SK-N-SH treated with all-trans-retinoic acid at 6 μM for 48 hours (cell line): ENCODE measurements at regions not wholly inside any gene's neighbourhood (a gene's known extent, or its start where the extent isn't known, plus 50 kb on each side); places are given as distances from the start of the nearest gene placed in this dataset.

Experiments
- ATAC-seq: fragments of 200-7000 bp; cut with Tn5 transposase; 3 replicates; pipeline ENCODE4 v1.9.1; 2020; ENCODE audit warnings: mild to moderate bottlenecking, moderate library complexity
- ARNTL ChIP-seq: fragments of 450-650 bp; formaldehyde crosslinking; IDR thresholded peaks from 2 replicates; pipeline ENCODE4 v1.5.0; 2020; ENCODE audit warnings: low read depth, mild to moderate bottlenecking, moderate library complexity, borderline replicate concordance
- BACH2 ChIP-seq: fragments of 250-450 bp; sonication (Bioruptor Pico); IDR thresholded peaks from 2 replicates; pipeline ENCODE4 v1.9.0; 2021; ENCODE audit warnings: mild to moderate bottlenecking, borderline replicate concordance
- CSDC2 ChIP-seq: fragments of 250-450 bp; sonication (Bioruptor Pico); IDR thresholded peaks from 2 replicates; pipeline ENCODE4 v1.5.0; 2020; ENCODE audit warnings: mild to moderate bottlenecking, moderate library complexity
- ESRRG ChIP-seq: fragments of 250-450 bp; sonication (Bioruptor Pico); IDR thresholded peaks from 2 replicates; pipeline ENCODE4 v1.6.1; 2021; ENCODE audit warnings: mild to moderate bottlenecking
- GLIS3 ChIP-seq: fragments of 250-450 bp; sonication (Bioruptor Pico); IDR thresholded peaks from 2 replicates; pipeline ENCODE4 v1.5.0; 2020; ENCODE audit warnings: mild to moderate bottlenecking, moderate library complexity
- ISL1 ChIP-seq: fragments of 250-450 bp; sonication (Bioruptor Pico); IDR thresholded peaks from 2 replicates; pipeline ENCODE4 v2.1.2; 2022; ENCODE audit warnings: mild to moderate bottlenecking, moderate library complexity
- OSR1 ChIP-seq: fragments of 250-450 bp; sonication (Bioruptor Pico); IDR thresholded peaks from 2 replicates; pipeline ENCODE4 v1.8.0; 2022; ENCODE audit warnings: moderate library complexity, mild to moderate bottlenecking, inconsistent platforms
- PPARA ChIP-seq: fragments of 250-450 bp; sonication (Bioruptor Pico); IDR thresholded peaks from 2 replicates; pipeline ENCODE4 v1.5.0; 2020; ENCODE audit warnings: mild to moderate bottlenecking, borderline replicate concordance
- RARB ChIP-seq: fragments of 250-450 bp; sonication (Bioruptor Pico); IDR thresholded peaks from 2 replicates; pipeline ENCODE4 v1.8.0; 2021; ENCODE audit warnings: mild to moderate bottlenecking, moderate library complexity
- SNAI2 ChIP-seq: fragments of 250-450 bp; sonication (Bioruptor Pico); IDR thresholded peaks from 2 replicates; pipeline ENCODE4 v1.5.0; 2020; ENCODE audit warnings: mild to moderate bottlenecking, moderate library complexity
- TCF4 ChIP-seq: fragments of 250-450 bp; sonication (Bioruptor Pico); IDR thresholded peaks from 2 replicates; pipeline ENCODE4 v1.8.0; 2021; ENCODE audit warnings: mild to moderate bottlenecking, moderate library complexity, borderline replicate concordance
- ZFP30 ChIP-seq: fragments of 450-650 bp; formaldehyde crosslinking; IDR thresholded peaks from 2 replicates; pipeline ENCODE4 v1.5.0; 2022; ENCODE audit warnings: mild to moderate bottlenecking, moderate library complexity
- ZNF565 ChIP-seq: fragments of 450-650 bp; formaldehyde crosslinking; conservative IDR thresholded peaks from 2 replicates; pipeline ENCODE4 v1.5.0; 2020; ENCODE audit warnings: low read depth, mild to moderate bottlenecking, moderate library complexity
- ZNF70 ChIP-seq: fragments of 450-650 bp; formaldehyde crosslinking; IDR thresholded peaks from 2 replicates; pipeline ENCODE4 v1.5.0; 2020; ENCODE audit warnings: mild to moderate bottlenecking, moderate library complexity
- ZNF8 ChIP-seq: fragments of 450-650 bp; formaldehyde crosslinking; IDR thresholded peaks from 2 replicates; pipeline ENCODE4 v1.5.0; 2020; ENCODE audit warnings: mild to moderate bottlenecking, moderate library complexity
- TF ChIP-seq, protein P1 (sequence below): fragments of 250-450 bp; sonication (Bioruptor Pico); IDR thresholded peaks from 2 replicates; pipeline ENCODE4 v1.5.1; 2021; ENCODE audit warnings: mild to moderate bottlenecking, moderate library complexity
- TF ChIP-seq, protein P2 (sequence below): fragments of 250-450 bp; sonication (Bioruptor Pico); IDR thresholded peaks from 2 replicates; pipeline ENCODE4 v1.5.1; 2020; ENCODE audit warnings: low read depth, mild to moderate bottlenecking, moderate library complexity
- TF ChIP-seq, protein P3 (sequence below): fragments of 250-450 bp; sonication (Bioruptor Pico); IDR thresholded peaks from 2 replicates; pipeline ENCODE4 v1.8.0; 2021; ENCODE audit warnings: low read depth, mild to moderate bottlenecking, moderate library complexity, borderline replicate concordance
- TF ChIP-seq, protein P4 (sequence below): fragments of 250-450 bp; sonication (Bioruptor Pico); IDR thresholded peaks from 2 replicates; pipeline ENCODE4 v1.5.0; 2020; ENCODE audit warnings: mild to moderate bottlenecking, moderate library complexity

DNA sequence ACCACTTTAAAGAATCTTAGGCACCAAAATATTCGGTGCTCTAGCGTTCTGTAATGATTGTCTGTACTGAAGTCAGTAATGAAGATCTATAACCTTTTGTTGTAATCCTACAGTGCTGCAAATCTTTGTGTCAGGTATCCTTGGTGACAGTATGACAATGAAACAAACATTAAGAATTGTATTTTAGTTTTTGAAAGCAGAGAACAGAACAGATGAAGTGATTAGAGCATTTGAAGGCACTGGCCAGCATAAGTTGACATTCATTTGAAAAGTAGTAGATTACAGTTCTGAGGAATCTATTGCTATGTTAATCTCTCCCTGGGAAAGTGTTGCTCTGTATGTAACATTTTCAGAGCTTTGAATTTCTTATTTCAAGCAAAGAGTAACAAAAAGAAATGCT is 451.2 kb downstream of the NUP35 start:
- TF ChIP-seq ZNF8 (CRISPR knock-in tag) = no peak
- no peak for ATAC-seq

DNA sequence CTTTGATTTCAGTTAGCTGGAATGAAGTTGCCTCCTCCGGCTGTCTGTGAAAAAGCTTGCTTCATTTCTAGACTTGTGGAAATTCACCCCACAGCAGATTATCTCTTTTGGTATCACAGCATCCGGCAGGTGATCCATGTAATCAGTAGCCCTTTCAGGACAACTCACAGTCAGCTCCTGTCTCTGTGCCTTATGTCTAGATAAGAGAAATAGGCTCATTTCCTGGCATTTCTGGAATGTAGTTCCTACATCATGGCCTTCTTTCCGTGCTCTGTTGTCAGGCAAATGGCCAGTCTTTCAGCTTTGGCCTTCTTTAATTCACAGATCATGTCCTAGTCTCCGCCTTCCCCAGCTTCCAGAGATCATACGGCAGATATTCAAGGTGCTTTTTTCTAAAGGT is 455.4 kb downstream of the NUP35 start:
- ATAC-seq = no peak
- TF ChIP-seq, protein P1, sequence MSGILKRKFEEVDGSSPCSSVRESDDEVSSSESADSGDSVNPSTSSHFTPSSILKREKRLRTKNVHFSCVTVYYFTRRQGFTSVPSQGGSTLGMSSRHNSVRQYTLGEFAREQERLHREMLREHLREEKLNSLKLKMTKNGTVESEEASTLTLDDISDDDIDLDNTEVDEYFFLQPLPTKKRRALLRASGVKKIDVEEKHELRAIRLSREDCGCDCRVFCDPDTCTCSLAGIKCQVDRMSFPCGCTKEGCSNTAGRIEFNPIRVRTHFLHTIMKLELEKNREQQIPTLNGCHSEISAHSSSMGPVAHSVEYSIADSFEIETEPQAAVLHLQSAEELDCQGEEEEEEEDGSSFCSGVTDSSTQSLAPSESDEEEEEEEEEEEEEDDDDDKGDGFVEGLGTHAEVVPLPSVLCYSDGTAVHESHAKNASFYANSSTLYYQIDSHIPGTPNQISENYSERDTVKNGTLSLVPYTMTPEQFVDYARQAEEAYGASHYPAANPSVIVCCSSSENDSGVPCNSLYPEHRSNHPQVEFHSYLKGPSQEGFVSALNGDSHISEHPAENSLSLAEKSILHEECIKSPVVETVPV (CRISPR knock-in tag) = no peak
- TF ChIP-seq GLIS3 (CRISPR knock-in tag) (no peak), ISL1 (CRISPR knock-in tag) (no peak), ZNF565 (CRISPR knock-in tag) (no peak), OSR1 (no peak), SNAI2 (CRISPR knock-in tag) (no peak), ESRRG (CRISPR knock-in tag) (no peak), RARB (CRISPR knock-in tag) (no peak), TCF4 (no peak), ARNTL (CRISPR knock-in tag) (no peak), BACH2 (CRISPR knock-in tag) (no peak), PPARA (no peak), ZNF70 (CRISPR knock-in tag) (no peak), CSDC2 (CRISPR knock-in tag) (no peak)
- TF ChIP-seq, protein P2, sequence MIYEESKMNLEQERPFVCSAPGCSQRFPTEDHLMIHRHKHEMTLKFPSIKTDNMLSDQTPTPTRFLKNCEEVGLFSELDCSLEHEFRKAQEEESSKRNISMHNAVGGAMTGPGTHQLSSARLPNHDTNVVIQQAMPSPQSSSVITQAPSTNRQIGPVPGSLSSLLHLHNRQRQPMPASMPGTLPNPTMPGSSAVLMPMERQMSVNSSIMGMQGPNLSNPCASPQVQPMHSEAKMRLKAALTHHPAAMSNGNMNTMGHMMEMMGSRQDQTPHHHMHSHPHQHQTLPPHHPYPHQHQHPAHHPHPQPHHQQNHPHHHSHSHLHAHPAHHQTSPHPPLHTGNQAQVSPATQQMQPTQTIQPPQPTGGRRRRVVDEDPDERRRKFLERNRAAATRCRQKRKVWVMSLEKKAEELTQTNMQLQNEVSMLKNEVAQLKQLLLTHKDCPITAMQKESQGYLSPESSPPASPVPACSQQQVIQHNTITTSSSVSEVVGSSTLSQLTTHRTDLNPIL = no peak
- TF ChIP-seq, protein P3, sequence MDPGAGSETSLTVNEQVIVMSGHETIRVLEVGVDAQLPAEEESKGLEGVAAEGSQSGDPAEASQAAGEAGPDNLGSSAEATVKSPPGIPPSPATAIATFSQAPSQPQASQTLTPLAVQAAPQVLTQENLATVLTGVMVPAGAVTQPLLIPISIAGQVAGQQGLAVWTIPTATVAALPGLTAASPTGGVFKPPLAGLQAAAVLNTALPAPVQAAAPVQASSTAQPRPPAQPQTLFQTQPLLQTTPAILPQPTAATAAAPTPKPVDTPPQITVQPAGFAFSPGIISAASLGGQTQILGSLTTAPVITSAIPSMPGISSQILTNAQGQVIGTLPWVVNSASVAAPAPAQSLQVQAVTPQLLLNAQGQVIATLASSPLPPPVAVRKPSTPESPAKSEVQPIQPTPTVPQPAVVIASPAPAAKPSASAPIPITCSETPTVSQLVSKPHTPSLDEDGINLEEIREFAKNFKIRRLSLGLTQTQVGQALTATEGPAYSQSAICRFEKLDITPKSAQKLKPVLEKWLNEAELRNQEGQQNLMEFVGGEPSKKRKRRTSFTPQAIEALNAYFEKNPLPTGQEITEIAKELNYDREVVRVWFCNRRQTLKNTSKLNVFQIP (CRISPR knock-in tag) = no peak
- TF ChIP-seq, protein P4, sequence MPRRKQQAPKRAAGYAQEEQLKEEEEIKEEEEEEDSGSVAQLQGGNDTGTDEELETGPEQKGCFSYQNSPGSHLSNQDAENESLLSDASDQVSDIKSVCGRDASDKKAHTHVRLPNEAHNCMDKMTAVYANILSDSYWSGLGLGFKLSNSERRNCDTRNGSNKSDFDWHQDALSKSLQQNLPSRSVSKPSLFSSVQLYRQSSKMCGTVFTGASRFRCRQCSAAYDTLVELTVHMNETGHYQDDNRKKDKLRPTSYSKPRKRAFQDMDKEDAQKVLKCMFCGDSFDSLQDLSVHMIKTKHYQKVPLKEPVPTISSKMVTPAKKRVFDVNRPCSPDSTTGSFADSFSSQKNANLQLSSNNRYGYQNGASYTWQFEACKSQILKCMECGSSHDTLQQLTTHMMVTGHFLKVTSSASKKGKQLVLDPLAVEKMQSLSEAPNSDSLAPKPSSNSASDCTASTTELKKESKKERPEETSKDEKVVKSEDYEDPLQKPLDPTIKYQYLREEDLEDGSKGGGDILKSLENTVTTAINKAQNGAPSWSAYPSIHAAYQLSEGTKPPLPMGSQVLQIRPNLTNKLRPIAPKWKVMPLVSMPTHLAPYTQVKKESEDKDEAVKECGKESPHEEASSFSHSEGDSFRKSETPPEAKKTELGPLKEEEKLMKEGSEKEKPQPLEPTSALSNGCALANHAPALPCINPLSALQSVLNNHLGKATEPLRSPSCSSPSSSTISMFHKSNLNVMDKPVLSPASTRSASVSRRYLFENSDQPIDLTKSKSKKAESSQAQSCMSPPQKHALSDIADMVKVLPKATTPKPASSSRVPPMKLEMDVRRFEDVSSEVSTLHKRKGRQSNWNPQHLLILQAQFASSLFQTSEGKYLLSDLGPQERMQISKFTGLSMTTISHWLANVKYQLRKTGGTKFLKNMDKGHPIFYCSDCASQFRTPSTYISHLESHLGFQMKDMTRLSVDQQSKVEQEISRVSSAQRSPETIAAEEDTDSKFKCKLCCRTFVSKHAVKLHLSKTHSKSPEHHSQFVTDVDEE (CRISPR knock-in tag) = no peak

DNA sequence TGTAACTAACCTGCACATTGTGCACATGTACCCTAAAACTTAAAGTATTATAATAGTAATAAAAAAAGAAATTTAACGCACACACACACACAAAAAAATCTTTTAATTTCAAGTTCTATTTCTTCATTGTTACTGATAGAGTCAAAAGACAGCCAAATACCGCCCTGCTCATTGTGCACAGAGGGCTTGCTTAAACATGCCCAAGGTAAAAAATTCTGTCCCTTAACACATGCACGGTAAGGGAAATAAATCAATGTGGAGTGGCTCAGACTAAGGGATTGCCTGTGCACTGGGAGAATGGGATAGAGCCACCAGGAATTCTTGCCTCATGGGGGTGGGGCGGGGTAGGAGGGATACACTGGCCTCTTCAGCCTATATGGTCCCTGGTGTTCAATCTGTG is 468.0 kb downstream of the NUP35 start:
- ATAC-seq = no peak
- TF ChIP-seq CSDC2 (CRISPR knock-in tag) = no peak
- no peak for TF ChIP-seq ARNTL (CRISPR knock-in tag)
- no peak for TF ChIP-seq RARB (CRISPR knock-in tag)
- TF ChIP-seq, protein P3 (CRISPR knock-in tag) = no peak
- no peak for TF ChIP-seq ZNF565 (CRISPR knock-in tag)
- TF ChIP-seq, protein P2 = no peak
- no peak for TF ChIP-seq BACH2 (CRISPR knock-in tag)
- TF ChIP-seq ZFP30 (CRISPR knock-in tag) = no peak
- no peak for TF ChIP-seq ZNF8 (CRISPR knock-in tag)
- TF ChIP-seq GLIS3 (CRISPR knock-in tag) = no peak
- no peak for TF ChIP-seq PPARA
